GM18909 (cell line): ENCODE measurements at regions not wholly inside any gene's neighbourhood (a gene's known extent, or its start where the extent isn't known, plus 50 kb on each side); places are given as distances from the start of the nearest gene placed in this dataset.

Source experiments
- ATAC-seq: cut with Tn5 transposase; IDR thresholded peaks from one replicate; pipeline ENCODE4 v1.9.1; 2021; ENCODE audit warnings: mild to moderate bottlenecking; ENCODE audit not compliant: unreplicated experiment, poor library complexity

GRCh38 chr14:98694541-98694940 is 577.5 kb downstream of the BCL11B start:
- no peak for ATAC-seq

DNA sequence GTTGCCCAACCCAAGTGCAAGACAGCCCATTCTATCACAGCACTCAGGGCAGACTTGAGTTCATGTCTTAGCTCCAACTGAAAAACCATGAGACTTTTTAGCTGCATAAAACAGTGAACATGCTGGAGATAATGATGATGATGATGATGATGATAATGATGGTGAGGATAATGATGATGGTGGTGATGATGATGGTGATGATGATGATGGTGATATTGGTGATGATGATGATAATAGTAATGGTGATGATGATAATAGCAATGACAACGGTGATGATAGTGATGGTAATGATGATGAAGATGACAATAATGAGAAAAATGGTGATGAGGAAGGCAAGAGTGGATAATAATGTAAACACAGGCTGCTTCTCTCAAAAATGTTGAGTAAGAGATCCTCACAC is 576.2 kb downstream of the BCL11B start:
- no peak for ATAC-seq

- no peak for ATAC-seq
These were observed 573.7 kb downstream of the BCL11B start for GRCh38 chr14:98698341-98698740.

DNA sequence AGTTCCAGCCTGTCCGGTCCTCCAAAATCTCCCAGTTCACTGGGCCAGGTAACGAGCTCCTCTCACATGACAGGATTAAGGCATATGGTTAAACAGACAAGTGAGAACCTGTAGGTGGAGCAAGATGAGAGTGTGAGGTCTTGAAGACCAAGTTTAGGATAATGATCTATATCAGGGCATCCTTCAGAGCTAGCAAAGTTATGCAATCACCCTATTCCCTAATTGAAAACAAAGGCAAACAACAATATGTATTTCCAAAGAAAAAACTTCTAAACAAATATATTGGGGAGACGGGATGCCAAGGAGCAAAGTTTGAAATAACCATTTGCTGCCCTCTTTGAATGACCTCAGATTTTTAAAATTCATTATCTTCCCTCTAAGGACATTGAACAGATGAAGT is 571.2 kb downstream of the BCL11B start:
- no peak for ATAC-seq

DNA sequence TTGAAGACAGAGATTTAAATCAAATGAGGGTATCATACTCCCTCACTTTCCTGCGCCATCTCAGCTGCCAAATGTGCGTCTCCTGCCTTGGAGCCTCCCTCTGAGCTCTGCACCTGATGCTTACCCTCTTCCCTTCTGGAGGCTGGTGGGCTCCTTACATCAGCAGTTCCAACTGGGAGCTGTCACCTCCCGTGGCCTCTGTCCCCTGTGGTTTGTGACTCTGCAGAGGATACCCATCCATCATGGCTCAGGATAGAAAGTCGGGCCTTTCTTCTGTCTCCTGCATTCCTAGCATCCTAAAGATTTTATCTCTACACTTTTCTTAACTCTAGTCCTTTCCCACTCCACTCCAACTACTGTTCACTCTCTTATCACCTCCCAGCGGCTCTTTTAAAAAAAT is 570.6 kb downstream of the BCL11B start:
- ATAC-seq = no peak

GRCh38 chr14:98704441-98704840 is 567.6 kb downstream of the BCL11B start:
- ATAC-seq = no peak

- ATAC-seq = no peak
These were observed 566.1 kb downstream of the BCL11B start for GRCh38 chr14:98705871-98706300.

DNA sequence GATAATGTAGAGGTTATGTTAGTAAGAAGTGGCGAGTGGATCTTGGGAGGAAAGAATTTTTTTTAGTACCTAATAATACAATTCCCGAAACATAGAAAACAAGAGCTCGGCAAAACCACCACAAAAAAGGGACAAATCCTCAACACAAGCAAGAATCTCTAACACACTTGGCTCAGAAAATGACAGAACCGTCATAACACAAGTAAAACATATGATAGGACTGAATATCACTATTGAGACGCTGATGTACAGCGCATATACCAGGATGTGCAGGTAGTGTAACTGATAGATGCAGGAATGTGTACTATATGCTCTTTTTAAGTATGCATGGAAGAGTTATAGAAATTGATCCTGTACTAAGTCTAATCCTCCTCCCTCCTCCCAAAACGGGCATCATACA is 564.5 kb downstream of the BCL11B start:
- ATAC-seq = no peak

- ATAC-seq = no peak
These were observed 563.4 kb downstream of the BCL11B start for GRCh38 chr14:98708555-98708954.

GRCh38 chr14:98711453-98711852 is 560.5 kb downstream of the BCL11B start:
- ATAC-seq = no peak

- no peak for ATAC-seq
These were observed 557.2 kb downstream of the BCL11B start for GRCh38 chr14:98714626-98715425.

DNA sequence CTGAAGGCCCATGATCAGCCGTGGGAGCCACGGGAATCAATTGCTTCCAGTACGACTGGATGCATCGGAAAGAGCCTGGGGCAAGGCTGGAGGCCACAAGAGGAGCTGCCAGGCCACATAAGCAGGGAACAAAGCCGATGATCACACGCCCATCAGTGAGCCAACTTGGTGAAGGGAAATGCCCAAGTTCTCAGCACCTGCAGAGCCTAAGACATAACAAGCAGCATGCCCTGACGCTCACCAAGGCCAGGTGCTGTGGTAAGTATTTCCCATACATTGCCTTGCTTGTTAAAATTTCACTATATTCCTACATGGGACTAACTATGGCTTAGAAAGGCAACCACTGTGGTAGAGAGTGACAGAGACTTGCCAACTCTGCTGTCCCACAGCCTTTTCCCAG is 555.9 kb downstream of the BCL11B start:
- ATAC-seq = no peak

DNA sequence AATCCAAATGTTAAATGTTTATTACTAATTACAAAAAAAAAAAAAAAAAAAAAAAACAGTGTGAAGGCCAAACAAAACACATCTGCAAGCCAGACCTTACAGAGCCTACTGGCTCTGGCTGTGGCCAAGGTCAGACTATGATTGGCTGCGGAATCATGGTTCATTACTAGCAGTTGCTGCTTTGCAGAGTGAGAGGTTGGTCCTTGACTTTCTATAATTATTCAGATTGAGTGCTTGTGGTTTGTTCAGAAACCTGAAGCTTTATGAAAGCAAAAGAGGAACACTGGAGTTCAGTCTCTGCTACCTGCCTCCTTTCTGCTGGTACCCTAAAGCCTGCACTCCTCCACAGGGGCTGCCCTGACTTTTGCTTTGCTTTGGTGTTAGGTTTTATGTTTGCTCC is 550.9 kb downstream of the BCL11B start:
- no peak for ATAC-seq

DNA sequence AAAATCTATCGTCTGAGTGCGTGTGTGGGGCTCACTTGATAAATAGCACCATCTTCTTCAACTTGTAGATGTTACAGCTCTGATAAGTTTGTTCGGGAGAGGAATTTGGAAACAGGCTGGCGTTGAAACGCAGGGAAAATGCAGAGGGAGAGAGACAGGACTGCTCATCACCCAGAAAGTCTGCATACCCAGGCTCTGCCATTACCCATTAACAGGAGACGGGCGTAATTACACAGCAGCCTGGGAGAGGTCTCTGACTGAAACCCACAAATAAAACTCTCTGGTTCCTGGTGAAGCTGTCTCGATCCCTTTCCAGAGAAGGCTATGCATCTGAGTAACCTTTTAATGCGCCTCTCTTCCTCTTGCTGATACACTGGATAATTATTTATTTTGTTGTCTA is 547.3 kb downstream of the BCL11B start:
- ATAC-seq = no peak

GRCh38 chr14:98725191-98725590 is 546.8 kb downstream of the BCL11B start:
- no peak for ATAC-seq

- ATAC-seq = no peak
These were observed 546.3 kb downstream of the BCL11B start for GRCh38 chr14:98725676-98726075.

- no peak for ATAC-seq
These were observed 545.2 kb downstream of the BCL11B start for GRCh38 chr14:98726585-98727405.

DNA sequence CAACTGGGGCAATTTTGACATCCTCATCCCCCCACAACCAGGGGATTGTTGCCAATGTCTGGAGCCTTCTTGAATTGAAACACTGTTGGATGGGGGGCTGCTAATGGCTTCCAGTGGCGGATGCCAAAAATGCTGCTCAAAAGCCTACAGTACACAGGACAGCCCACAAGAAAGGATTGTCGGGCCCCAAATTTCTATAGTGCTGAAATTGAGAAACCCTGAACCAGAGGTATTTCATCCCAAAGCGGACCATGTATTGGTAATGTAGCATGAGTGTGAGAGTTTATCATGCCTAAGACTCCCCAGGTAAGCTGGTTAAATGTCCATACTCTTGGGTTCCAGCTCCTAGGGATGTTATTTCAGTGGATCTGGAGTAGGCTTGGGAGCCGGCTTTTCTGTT is 544.0 kb downstream of the BCL11B start:
- no peak for ATAC-seq

- no peak for ATAC-seq
These were observed 543.2 kb downstream of the BCL11B start for GRCh38 chr14:98728836-98729235.

GRCh38 chr14:98731286-98731685 is 540.7 kb downstream of the BCL11B start:
- no peak for ATAC-seq

DNA sequence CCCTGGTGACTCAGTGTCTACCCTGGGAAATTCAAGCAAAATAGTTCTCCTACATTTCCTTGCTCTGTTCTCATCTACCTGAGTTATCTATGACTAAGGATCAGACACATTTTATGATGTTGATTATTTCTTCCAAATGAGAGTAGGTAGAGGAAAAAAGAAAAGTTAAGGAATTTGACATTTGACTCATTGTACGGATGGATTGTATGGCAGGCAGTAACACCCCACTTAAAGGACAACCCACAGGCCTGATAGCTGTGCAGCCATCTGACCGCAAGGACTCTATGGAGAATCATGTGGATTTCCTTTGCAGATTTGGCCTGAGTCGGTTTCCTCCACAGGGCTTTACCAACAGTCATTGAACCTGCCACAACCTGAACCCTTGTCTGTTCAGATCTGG is 540.3 kb downstream of the BCL11B start:
- no peak for ATAC-seq

- ATAC-seq = no peak
These were observed 538.5 kb downstream of the BCL11B start for GRCh38 chr14:98733536-98733935.
